Karpas-422 (cell line): ENCODE measurements at regions not wholly inside any gene's neighbourhood (a gene's known extent, or its start where the extent isn't known, plus 50 kb on each side); places are given as distances from the start of the nearest gene placed in this dataset.

Experiments used
- DNase-seq: peaks from one replicate; pipeline ENCODE4 v3.0.0-alpha.2; 2015
- H2AFZ ChIP-seq: fragments of 200-600 bp; sonication (generic); 2 replicates; pipeline ENCODE4 v1.6.1; 2014; ENCODE audit warnings: antibody characterized with exemption, low read length, mixed read lengths
- H3K27ac ChIP-seq: fragments of 200-600 bp; sonication (generic); 2 replicates; pipeline ENCODE4 v1.5.1; 2014; ENCODE audit warnings: mild to moderate bottlenecking, low read length, moderate library complexity
- H3K27me3 ChIP-seq: fragments of 200-600 bp; sonication (generic); 2 replicates; pipeline ENCODE4 v1.6.1; 2014; ENCODE audit warnings: low read length, mixed read lengths
- H3K36me3 ChIP-seq: fragments of 200-600 bp; sonication (generic); 2 replicates; pipeline ENCODE4 v1.6.1; 2014; ENCODE audit warnings: low read length, mixed read lengths; ENCODE audit not compliant: insufficient read depth
- H3K4me1 ChIP-seq: fragments of 200-600 bp; sonication (generic); 2 replicates; pipeline ENCODE4 v1.6.1; 2014; ENCODE audit warnings: mild to moderate bottlenecking, low read length, mixed read lengths
- H3K4me2 ChIP-seq: fragments of 200-600 bp; sonication (generic); 2 replicates; pipeline ENCODE4 v1.6.1; 2014; ENCODE audit warnings: low read length, low read depth, mild to moderate bottlenecking; ENCODE audit not compliant: poor library complexity, severe bottlenecking
- H3K4me3 ChIP-seq: fragments of 200-600 bp; sonication (generic); 2 replicates; pipeline ENCODE4 v1.5.1; 2014; ENCODE audit warnings: mild to moderate bottlenecking, antibody characterized with exemption, low read length, mixed read lengths
- H3K79me2 ChIP-seq: fragments of 200-600 bp; sonication (generic); 2 replicates; pipeline ENCODE4 v1.6.1; 2014; ENCODE audit warnings: mild to moderate bottlenecking, low read length, mixed read lengths
- H3K9ac ChIP-seq: fragments of 200-600 bp; sonication (generic); 2 replicates; pipeline ENCODE4 v1.6.0; 2014; ENCODE audit warnings: low read length
- H3K9me2 ChIP-seq: fragments of 200-600 bp; sonication (generic), shearing (Covaris generic); replicated peaks from 2 replicates; pipeline ENCODE4 v1.6.0; 2014; ENCODE audit warnings: mild to moderate bottlenecking, low read length, moderate library complexity; ENCODE audit not compliant: insufficient read depth
- H3K9me3 ChIP-seq: fragments of 300-700, 200-600 bp; sonication (generic); 2 replicates; pipeline ENCODE4 v1.6.1; 2014; ENCODE audit warnings: low read length, mixed read lengths
- H4K20me1 ChIP-seq: fragments of 200-600 bp; sonication (generic); 2 replicates; pipeline ENCODE4 v1.6.1; 2014; ENCODE audit warnings: mild to moderate bottlenecking, antibody characterized with exemption, low read length, low read depth; ENCODE audit not compliant: insufficient read depth

GRCh38 chr13:107860284-107860683 lies 355.1 kb downstream of the LIG4 start:
- no peaks in the 10 kb centered on the region for H3K36me3 ChIP-seq
- no peaks in the 10 kb centered on the region for H3K27me3 ChIP-seq
- no peaks in the 10 kb centered on the region for H3K9me2 ChIP-seq
- peaks cover 37% of the 10 kb centered on the region for H3K9me3 ChIP-seq
- no peaks in the 10 kb centered on the region for H3K4me1 ChIP-seq
- no peak overlapping the region for H2AFZ ChIP-seq
- H3K4me2 ChIP-seq: no peak overlapping the region
- H3K4me3 ChIP-seq: no peak overlapping the region
- H3K79me2 ChIP-seq: no peaks in the 10 kb centered on the region
- no peaks in the 10 kb centered on the region for H4K20me1 ChIP-seq
- no peak for DNase-seq
- H3K9ac ChIP-seq: no peak overlapping the region
- no peak overlapping the region for H3K27ac ChIP-seq

- no peak for DNase-seq
- Histone ChIP-seq H3K9ac (no peak overlapping the region), H2AFZ (no peak overlapping the region), H3K79me2 (no peaks in the 10 kb centered on the region), H3K4me1 (no peaks in the 10 kb centered on the region), H3K4me3 (no peak overlapping the region), H4K20me1 (no peaks in the 10 kb centered on the region), H3K36me3 (no peaks in the 10 kb centered on the region), H3K27me3 (no peaks in the 10 kb centered on the region), H3K9me2 (no peaks in the 10 kb centered on the region), H3K4me2 (no peak overlapping the region), H3K27ac (no peak overlapping the region), H3K9me3 (peaks cover 24% of the 10 kb centered on the region)
Measured at GRCh38 chr13:107854880-107855279, 360.5 kb downstream of the LIG4 start.

GRCh38 chr13:107852072-107852471 lies 363.3 kb downstream of the LIG4 start:
- no peak overlapping the region for H3K27ac ChIP-seq
- no peak overlapping the region for H2AFZ ChIP-seq
- no peaks in the 10 kb centered on the region for H3K9me2 ChIP-seq
- DNase-seq: no peak
- H3K9ac ChIP-seq: no peak overlapping the region
- no peaks in the 10 kb centered on the region for H3K79me2 ChIP-seq
- H3K36me3 ChIP-seq: no peaks in the 10 kb centered on the region
- no peaks in the 10 kb centered on the region for H4K20me1 ChIP-seq
- no peaks in the 10 kb centered on the region for H3K4me1 ChIP-seq
- no peak overlapping the region for H3K4me2 ChIP-seq
- no peaks in the 10 kb centered on the region for H3K27me3 ChIP-seq
- no peak overlapping the region for H3K4me3 ChIP-seq
- peaks cover 13% of the 10 kb centered on the region for H3K9me3 ChIP-seq

DNA sequence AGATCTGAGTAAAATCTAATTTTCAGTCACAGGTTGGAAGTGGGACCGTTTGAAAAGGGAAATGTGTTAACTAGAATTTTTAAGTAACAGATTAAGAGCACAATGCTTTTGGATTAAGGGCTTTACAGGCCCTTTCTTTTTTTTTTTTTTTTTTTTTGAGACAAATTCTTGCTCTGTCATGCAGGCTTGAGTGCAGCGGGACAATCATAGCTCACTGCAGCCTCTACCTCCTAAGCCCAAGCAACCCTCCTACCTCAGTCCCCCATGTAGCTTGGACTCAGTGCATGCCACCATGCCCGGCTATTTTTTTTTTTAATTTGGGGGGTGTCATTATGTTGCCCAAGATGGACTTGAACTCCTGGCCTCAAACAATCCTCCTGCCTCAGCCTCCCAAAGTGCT lies 363.7 kb downstream of the LIG4 start:
- no peak overlapping the region for H3K9ac ChIP-seq
- H3K4me3 ChIP-seq: no peak overlapping the region
- H3K27me3 ChIP-seq: no peaks in the 10 kb centered on the region
- no peak for DNase-seq
- no peaks in the 10 kb centered on the region for H3K4me1 ChIP-seq
- peaks cover 12% of the 10 kb centered on the region for H3K9me3 ChIP-seq
- H3K36me3 ChIP-seq: no peaks in the 10 kb centered on the region
- no peak overlapping the region for H3K27ac ChIP-seq
- no peak overlapping the region for H3K4me2 ChIP-seq
- no peaks in the 10 kb centered on the region for H3K9me2 ChIP-seq
- H3K79me2 ChIP-seq: no peaks in the 10 kb centered on the region
- H4K20me1 ChIP-seq: no peaks in the 10 kb centered on the region
- H2AFZ ChIP-seq: no peak overlapping the region

GRCh38 chr13:107847406-107847805 lies 367.9 kb downstream of the LIG4 start:
- Histone ChIP-seq H3K4me1 (no peaks in the 10 kb centered on the region), H3K27ac (no peak overlapping the region), H3K9me2 (no peaks in the 10 kb centered on the region), H3K4me3 (no peak overlapping the region), H3K9ac (no peak overlapping the region), H4K20me1 (no peaks in the 10 kb centered on the region), H3K79me2 (no peaks in the 10 kb centered on the region), H3K4me2 (no peak overlapping the region), H3K36me3 (no peaks in the 10 kb centered on the region), H3K9me3 (peaks cover 17% of the 10 kb centered on the region), H2AFZ (no peak overlapping the region), H3K27me3 (no peaks in the 10 kb centered on the region)
- DNase-seq: no peak

DNA sequence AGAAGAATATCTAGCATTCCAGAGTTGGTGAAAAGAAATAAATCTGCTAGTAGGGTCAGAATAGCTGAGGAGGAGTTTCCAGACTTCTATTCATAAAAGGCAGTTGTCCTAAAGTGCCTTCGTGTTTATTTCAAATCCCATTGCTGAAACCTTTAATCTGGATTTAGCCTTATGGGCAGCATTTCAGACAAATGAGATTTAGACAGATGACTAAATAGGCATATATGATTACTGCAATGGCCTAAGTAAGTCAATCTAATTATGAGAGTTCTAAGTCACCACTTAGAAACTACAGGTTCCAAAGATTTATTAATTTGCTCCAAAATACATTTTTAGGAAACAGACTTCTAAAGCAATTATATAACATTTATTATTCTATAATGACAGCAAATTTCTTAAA lies 368.7 kb downstream of the LIG4 start:
- no peak for DNase-seq
- H3K4me1 ChIP-seq: no peaks in the 10 kb centered on the region
- no peaks in the 10 kb centered on the region for H3K36me3 ChIP-seq
- no peak overlapping the region for H3K4me2 ChIP-seq
- H4K20me1 ChIP-seq: no peaks in the 10 kb centered on the region
- H3K9me2 ChIP-seq: no peaks in the 10 kb centered on the region
- H3K9me3 ChIP-seq: peaks cover 13% of the 10 kb centered on the region
- H3K4me3 ChIP-seq: no peak overlapping the region
- H2AFZ ChIP-seq: no peak overlapping the region
- no peak overlapping the region for H3K27ac ChIP-seq
- H3K27me3 ChIP-seq: no peaks in the 10 kb centered on the region
- H3K9ac ChIP-seq: no peak overlapping the region
- H3K79me2 ChIP-seq: no peaks in the 10 kb centered on the region

DNA sequence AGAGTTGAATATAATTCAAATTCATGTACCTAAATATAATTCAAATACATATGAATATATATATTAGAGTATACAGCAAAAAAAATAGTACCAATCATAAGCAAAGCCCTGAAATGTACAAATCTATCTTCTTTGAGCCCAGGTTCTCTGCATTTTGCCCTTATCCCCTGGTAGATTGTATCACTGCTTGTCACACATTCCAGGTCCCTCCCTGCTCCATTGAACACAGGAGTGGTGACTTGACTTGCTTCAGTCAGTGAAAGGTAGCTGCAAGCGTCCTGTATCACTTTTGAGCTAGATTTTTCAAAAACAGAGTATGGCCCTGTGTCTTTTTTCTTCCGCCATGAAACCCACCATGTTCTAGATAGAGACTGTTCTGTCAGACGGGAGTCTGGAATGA lies 369.4 kb downstream of the LIG4 start:
- no peaks in the 10 kb centered on the region for H3K79me2 ChIP-seq
- peaks cover 13% of the 10 kb centered on the region for H3K9me3 ChIP-seq
- no peak overlapping the region for H3K4me2 ChIP-seq
- no peaks in the 10 kb centered on the region for H4K20me1 ChIP-seq
- H3K9me2 ChIP-seq: no peaks in the 10 kb centered on the region
- H3K27me3 ChIP-seq: no peaks in the 10 kb centered on the region
- no peak overlapping the region for H3K4me3 ChIP-seq
- H3K9ac ChIP-seq: no peak overlapping the region
- no peaks in the 10 kb centered on the region for H3K36me3 ChIP-seq
- no peak overlapping the region for H2AFZ ChIP-seq
- H3K4me1 ChIP-seq: no peaks in the 10 kb centered on the region
- no peak overlapping the region for H3K27ac ChIP-seq
- DNase-seq: no peak

GRCh38 chr13:107843681-107844080 lies 371.7 kb downstream of the LIG4 start:
- peaks cover 13% of the 10 kb centered on the region for H3K9me3 ChIP-seq
- no peak overlapping the region for H3K9ac ChIP-seq
- H3K27me3 ChIP-seq: no peaks in the 10 kb centered on the region
- no peaks in the 10 kb centered on the region for H3K36me3 ChIP-seq
- no peak overlapping the region for H2AFZ ChIP-seq
- H3K27ac ChIP-seq: no peak overlapping the region
- H3K4me1 ChIP-seq: no peaks in the 10 kb centered on the region
- H3K4me3 ChIP-seq: no peak overlapping the region
- no peaks in the 10 kb centered on the region for H4K20me1 ChIP-seq
- no peak overlapping the region for H3K4me2 ChIP-seq
- H3K9me2 ChIP-seq: no peaks in the 10 kb centered on the region; the same call in 1 of the 2 replicates
- no peak for DNase-seq
- H3K79me2 ChIP-seq: no peaks in the 10 kb centered on the region

GRCh38 chr13:107843281-107843680 lies 372.1 kb downstream of the LIG4 start:
- Histone ChIP-seq H3K4me1 (no peaks in the 10 kb centered on the region), H3K4me3 (no peak overlapping the region), H3K9me3 (peaks cover 10% of the 10 kb centered on the region), H2AFZ (no peak overlapping the region), H3K4me2 (no peak overlapping the region), H3K36me3 (no peaks in the 10 kb centered on the region), H3K79me2 (no peaks in the 10 kb centered on the region), H3K9me2 (no peaks in the 10 kb centered on the region; the same call in 1 of the 2 replicates), H3K9ac (no peak overlapping the region), H3K27ac (no peak overlapping the region), H3K27me3 (no peaks in the 10 kb centered on the region), H4K20me1 (no peaks in the 10 kb centered on the region)
- no peak for DNase-seq
